Endodermal cell (in vitro differentiated cells): ENCODE measurements at regions not wholly inside any gene's neighbourhood (a gene's known extent, or its start where the extent isn't known, plus 50 kb on each side); places are given as distances from the start of the nearest gene placed in this dataset.
"Not testable (repeated sequence)": the region's sequence is repeated elsewhere in the genome, so short reads cannot be mapped to it uniquely, and the experiment has no call there.

Experiments
- DNase-seq: peaks from one replicate; pipeline ENCODE4 v3.0.0-alpha.2; 2017
- H3K27ac ChIP-seq: 2 replicates; pipeline ENCODE4 v1.5.1; 2013; ENCODE audit warnings: mild to moderate bottlenecking, low read depth, low read length, moderate library complexity
- H3K27me3 ChIP-seq: 2 replicates; pipeline ENCODE4 v1.6.1; 2013; ENCODE audit warnings: mild to moderate bottlenecking, low read length, moderate library complexity; ENCODE audit not compliant: insufficient read depth, control insufficient read depth, poor library complexity, severe bottlenecking
- H3K36me3 ChIP-seq: 2 replicates; pipeline ENCODE4 v1.7.0; 2013; ENCODE audit warnings: mild to moderate bottlenecking, low read length, moderate library complexity; ENCODE audit not compliant: control insufficient read depth, insufficient read depth
- H3K4me1 ChIP-seq: one replicate; pipeline ENCODE4 v1.7.0; 2013; ENCODE audit warnings: low read length; ENCODE audit not compliant: control insufficient read depth, insufficient read depth
- H3K4me3 ChIP-seq: 2 replicates; pipeline ENCODE4 v1.5.1; 2013; ENCODE audit warnings: mild to moderate bottlenecking, low read length, moderate library complexity
- H3K9ac ChIP-seq: 2 replicates; pipeline ENCODE4 v1.6.1; 2013; ENCODE audit warnings: mild to moderate bottlenecking, low read length, moderate library complexity; ENCODE audit not compliant: poor library complexity, severe bottlenecking; ENCODE audit errors: extremely low read depth
- H3K9me3 ChIP-seq: 2 replicates; pipeline ENCODE4 v1.6.1; 2013; ENCODE audit warnings: mild to moderate bottlenecking, low read length, moderate library complexity; ENCODE audit not compliant: control insufficient read depth
- H3K27ac Mint-ChIP-seq: 2 replicates; pipeline ENCODE4 v1.8.0; 2020; ENCODE audit warnings: mixed read lengths
- H3K27me3 Mint-ChIP-seq: 2 replicates; pipeline ENCODE4 v1.8.0; 2021; ENCODE audit warnings: mild to moderate bottlenecking, mixed read lengths; ENCODE audit not compliant: insufficient read depth
- H3K36me3 Mint-ChIP-seq: 2 replicates; pipeline ENCODE4 v1.8.0; 2020; ENCODE audit warnings: low read depth, mixed read lengths
- H3K4me1 Mint-ChIP-seq: 2 replicates; pipeline ENCODE4 v1.8.0; 2020; ENCODE audit warnings: mixed read lengths
- H3K4me3 Mint-ChIP-seq: 2 replicates; pipeline ENCODE4 v1.8.0; 2020; ENCODE audit warnings: mild to moderate bottlenecking, moderate library complexity, mixed read lengths
- H3K9me3 Mint-ChIP-seq: 2 replicates; pipeline ENCODE4 v1.8.0; 2020; ENCODE audit warnings: mild to moderate bottlenecking, mixed read lengths
- WGBS, 2 experiments: methylation state at CpG; one replicate each; pipeline versions ENCODE4 v1.1.5 to v1.1.7; 2013; ENCODE audit warnings: missing lambda C conversion rate in 2 of 2, mixed read lengths in 1 of 2; ENCODE audit not compliant: insufficient coverage in 1 of 2, insufficient read length in 1 of 2; 5-methylcytosine and 5-hydroxymethylcytosine counted together
- TF ChIP-seq, protein P1 (sequence below): fragments of 200-600 bp; sonication (generic); conservative IDR thresholded peaks from 2 replicates; pipeline ENCODE4 v1.5.0; 2021; ENCODE audit warnings: antibody characterized with exemption, mild to moderate bottlenecking

DNA sequence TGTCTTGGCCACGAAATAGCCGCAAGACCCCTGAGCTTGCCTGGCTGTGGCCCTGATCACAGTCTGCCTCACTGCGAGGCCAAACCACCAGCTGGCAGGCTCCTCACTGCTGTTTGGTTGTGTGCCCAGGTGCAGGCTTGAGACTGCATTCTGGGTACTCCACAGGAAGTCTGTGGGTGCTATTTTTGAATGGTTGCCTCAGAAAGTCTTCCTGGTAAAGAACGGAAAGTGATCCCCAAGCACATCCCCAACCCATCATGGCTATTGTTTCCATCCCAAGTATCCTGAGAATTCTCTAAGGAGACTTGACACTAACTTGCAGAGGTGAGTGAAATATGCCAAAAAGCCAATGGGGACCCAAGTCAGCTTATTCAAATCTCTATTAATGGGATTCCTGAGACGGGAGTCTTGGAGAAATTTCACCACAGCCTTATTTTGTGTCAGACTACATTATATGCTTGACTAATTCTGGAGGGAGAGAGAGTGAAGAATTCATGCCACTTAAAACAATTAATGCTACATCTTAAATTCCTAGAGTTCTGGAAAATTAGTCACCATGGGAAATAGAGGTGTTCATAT is 170.9 kb downstream of the RAMP3 start:
- H3K4me3 ChIP-seq, result no peak overlapping the region
- peaks cover 7% of the 10 kb centered on the region for H3K9me3 ChIP-seq
- no peak overlapping the region for H3K9ac ChIP-seq
- TF ChIP-seq, protein P1, sequence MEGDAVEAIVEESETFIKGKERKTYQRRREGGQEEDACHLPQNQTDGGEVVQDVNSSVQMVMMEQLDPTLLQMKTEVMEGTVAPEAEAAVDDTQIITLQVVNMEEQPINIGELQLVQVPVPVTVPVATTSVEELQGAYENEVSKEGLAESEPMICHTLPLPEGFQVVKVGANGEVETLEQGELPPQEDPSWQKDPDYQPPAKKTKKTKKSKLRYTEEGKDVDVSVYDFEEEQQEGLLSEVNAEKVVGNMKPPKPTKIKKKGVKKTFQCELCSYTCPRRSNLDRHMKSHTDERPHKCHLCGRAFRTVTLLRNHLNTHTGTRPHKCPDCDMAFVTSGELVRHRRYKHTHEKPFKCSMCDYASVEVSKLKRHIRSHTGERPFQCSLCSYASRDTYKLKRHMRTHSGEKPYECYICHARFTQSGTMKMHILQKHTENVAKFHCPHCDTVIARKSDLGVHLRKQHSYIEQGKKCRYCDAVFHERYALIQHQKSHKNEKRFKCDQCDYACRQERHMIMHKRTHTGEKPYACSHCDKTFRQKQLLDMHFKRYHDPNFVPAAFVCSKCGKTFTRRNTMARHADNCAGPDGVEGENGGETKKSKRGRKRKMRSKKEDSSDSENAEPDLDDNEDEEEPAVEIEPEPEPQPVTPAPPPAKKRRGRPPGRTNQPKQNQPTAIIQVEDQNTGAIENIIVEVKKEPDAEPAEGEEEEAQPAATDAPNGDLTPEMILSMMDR, result no peak
- Mint-ChIP-seq H3K36me3 (no peaks in the 10 kb centered on the region), H3K4me3 (no peak overlapping the region), H3K9me3 (peaks cover 11% of the 10 kb centered on the region), H3K27me3 (no peaks in the 10 kb centered on the region), H3K4me1 (no peaks in the 10 kb centered on the region), H3K27ac (no peak overlapping the region)
- no peaks in the 10 kb centered on the region for H3K27me3 ChIP-seq
- no peak for DNase-seq
- no peaks in the 10 kb centered on the region for H3K4me1 ChIP-seq
- no peak overlapping the region for H3K27ac ChIP-seq
- H3K36me3 ChIP-seq, result no peaks in the 10 kb centered on the region
- WGBS, 2 experiments, result 89 to 92% methylated on average over 4 to 5 of the region's 5 CpGs

DNA sequence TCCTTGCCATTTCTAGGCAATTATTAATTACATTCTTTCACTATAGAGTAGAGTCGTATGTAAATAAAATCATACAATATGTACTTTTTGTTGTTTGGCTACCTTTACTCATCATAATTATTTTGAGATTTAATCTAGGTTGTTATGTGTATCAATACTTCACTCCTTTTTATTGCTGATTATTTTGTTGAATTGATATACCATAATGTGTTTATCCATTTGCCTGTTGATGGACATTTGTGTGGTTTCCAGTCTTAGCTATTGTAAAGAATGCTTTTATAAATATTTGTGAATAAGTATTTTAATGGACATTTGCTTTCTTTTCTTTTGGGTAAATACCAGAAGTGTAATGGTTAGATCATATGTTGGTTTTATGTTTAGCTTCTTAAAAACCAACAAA is 174.0 kb downstream of the RAMP3 start:
- DNase-seq, result no peak
- Mint-ChIP-seq H3K27me3 (peaks cover 2% of the 10 kb centered on the region), H3K36me3 (no peaks in the 10 kb centered on the region), H3K9me3 (peaks cover 11% of the 10 kb centered on the region), H3K4me1 (no peaks in the 10 kb centered on the region), H3K27ac (no peak overlapping the region), H3K4me3 (no peak overlapping the region)
- Histone ChIP-seq H3K9me3 (peaks cover 7% of the 10 kb centered on the region), H3K4me1 (no peaks in the 10 kb centered on the region), H3K9ac (no peak overlapping the region), H3K4me3 (no peak overlapping the region), H3K27ac (no peak overlapping the region), H3K36me3 (no peaks in the 10 kb centered on the region), H3K27me3 (no peaks in the 10 kb centered on the region)
- no CpG with 5 or more reads among the region's 1 CpG for WGBS, 2 experiments
- TF ChIP-seq, protein P1, result no peak

DNA sequence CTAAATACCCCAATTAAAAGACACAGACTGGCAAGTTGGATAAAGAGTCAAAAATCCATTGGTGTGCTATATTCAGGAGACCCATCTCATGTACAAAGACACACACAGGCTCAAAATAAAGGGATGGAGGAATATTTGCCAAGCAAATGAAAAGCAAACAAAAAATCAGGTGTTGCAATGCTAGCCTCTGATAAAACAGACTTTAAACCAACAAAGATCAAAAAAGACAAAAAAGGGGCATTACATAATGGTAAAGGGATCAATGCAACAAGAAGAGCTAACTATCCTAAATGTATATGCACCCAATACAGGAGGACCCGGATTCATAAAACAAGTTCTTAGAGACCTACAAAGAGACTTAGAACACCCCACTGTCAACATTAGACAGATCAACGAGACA is 177.4 kb downstream of the RAMP3 start:
- not testable (repeated sequence) for H3K27me3 ChIP-seq, H3K9me3 ChIP-seq, H3K4me1 ChIP-seq, H3K27ac Mint-ChIP-seq, H3K27me3 Mint-ChIP-seq, H3K36me3 Mint-ChIP-seq, H3K4me1 Mint-ChIP-seq, DNase-seq, H3K9ac ChIP-seq, H3K36me3 ChIP-seq, H3K27ac ChIP-seq, H3K4me3 Mint-ChIP-seq, H3K4me3 ChIP-seq
- peaks cover 11% of the 10 kb centered on the region for H3K9me3 Mint-ChIP-seq
- WGBS, 2 experiments, result 80 to 85% methylated on average over 2 of the region's 2 CpGs

DNA sequence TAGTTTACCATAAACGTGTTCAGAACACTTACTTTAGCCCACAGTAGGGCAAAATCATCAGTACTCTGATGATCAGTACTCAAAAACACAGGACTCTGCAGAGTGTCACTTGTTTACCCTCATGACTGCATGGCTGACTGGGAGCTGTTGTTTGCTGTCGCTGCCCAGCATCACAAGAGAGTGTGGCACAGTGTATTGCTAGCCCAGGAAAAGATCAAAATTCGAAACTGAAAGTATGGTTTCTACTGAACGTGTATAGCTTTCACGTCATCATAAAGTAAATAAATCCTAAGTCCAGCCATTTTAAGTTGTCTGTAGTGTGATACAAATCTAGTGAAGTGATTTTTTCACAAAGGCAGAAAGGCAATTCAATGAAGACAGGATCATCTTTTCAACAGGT is 184.6 kb downstream of the RAMP3 start:
- Histone ChIP-seq H3K27me3 (peaks cover 5% of the 10 kb centered on the region), H3K9ac (no peak overlapping the region), H3K9me3 (no peaks in the 10 kb centered on the region), H3K36me3 (no peaks in the 10 kb centered on the region), H3K4me1 (no peaks in the 10 kb centered on the region), H3K4me3 (no peak overlapping the region), H3K27ac (no peak overlapping the region)
- Mint-ChIP-seq H3K9me3 (no peaks in the 10 kb centered on the region), H3K36me3 (no peaks in the 10 kb centered on the region), H3K4me3 (no peak overlapping the region), H3K27me3 (peaks cover 5% of the 10 kb centered on the region), H3K27ac (no peak overlapping the region), H3K4me1 (no peaks in the 10 kb centered on the region)
- DNase-seq, result no peak
- 87 to 92% methylated on average over 5 of the region's 5 CpGs for WGBS, 2 experiments
- TF ChIP-seq, protein P1, result no peak
